ENCODE measurements at regions not wholly inside any gene's neighbourhood (a gene's known extent, or its start where the extent isn't known, plus 50 kb on each side); places are given as distances from the start of the nearest gene placed in this dataset.

- TF ChIP-seq POLR2A (IDR thresholded peaks at IDR 0.05): no peak
- TF ChIP-seq CTCF (IDR thresholded peaks at IDR 0.05): no peak
These were observed 130.8 kb upstream of the FLRT2 start for GRCh38 chr14:85399186-85399585.

Data from ovary (tissue), 3 donors.